ENCODE measurements at regions not wholly inside any gene's neighbourhood (a gene's known extent, or its start where the extent isn't known, plus 50 kb on each side); places are given as distances from the start of the nearest gene placed in this dataset.

DNA sequence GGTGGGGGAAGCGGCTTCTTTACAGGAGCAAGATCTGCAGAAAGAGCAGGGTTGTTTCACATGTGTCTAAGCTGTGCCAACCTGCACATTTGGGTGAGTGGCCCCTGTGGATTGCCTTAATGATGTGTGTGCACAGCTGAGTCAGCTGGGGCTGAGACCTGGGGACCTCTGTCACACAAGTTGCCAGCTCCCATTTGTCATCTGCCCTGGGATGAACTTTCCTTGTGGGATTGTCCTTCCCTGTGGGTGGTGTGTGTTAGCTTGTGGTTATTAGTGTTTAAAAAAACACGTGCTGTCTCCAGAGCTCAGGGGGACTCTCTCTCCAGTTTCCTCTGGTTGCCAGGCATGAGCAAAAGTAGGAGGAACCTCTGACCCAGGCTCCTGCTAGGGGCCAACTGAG, 400.5 kb upstream of the CCL2 start:
- TF ChIP-seq POLR2AphosphoS5 (IDR thresholded peaks at IDR 0.05; ENCODE audit: low read depth, low read length): no peak
- no peak for TF ChIP-seq CBX5 (CRISPR knock-in tag; IDR thresholded peaks at IDR 0.05; ENCODE audit: borderline replicate concordance)
- no peak for TF ChIP-seq ZNF616 (CRISPR knock-in tag; IDR thresholded peaks at IDR 0.05; ENCODE audit: low read depth)
- TF ChIP-seq, protein P1, sequence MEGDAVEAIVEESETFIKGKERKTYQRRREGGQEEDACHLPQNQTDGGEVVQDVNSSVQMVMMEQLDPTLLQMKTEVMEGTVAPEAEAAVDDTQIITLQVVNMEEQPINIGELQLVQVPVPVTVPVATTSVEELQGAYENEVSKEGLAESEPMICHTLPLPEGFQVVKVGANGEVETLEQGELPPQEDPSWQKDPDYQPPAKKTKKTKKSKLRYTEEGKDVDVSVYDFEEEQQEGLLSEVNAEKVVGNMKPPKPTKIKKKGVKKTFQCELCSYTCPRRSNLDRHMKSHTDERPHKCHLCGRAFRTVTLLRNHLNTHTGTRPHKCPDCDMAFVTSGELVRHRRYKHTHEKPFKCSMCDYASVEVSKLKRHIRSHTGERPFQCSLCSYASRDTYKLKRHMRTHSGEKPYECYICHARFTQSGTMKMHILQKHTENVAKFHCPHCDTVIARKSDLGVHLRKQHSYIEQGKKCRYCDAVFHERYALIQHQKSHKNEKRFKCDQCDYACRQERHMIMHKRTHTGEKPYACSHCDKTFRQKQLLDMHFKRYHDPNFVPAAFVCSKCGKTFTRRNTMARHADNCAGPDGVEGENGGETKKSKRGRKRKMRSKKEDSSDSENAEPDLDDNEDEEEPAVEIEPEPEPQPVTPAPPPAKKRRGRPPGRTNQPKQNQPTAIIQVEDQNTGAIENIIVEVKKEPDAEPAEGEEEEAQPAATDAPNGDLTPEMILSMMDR (CRISPR knock-in tag; IDR thresholded peaks at IDR 0.05): no peak
- no peak for TF ChIP-seq BHLHE40 (IDR thresholded peaks at IDR 0.05; ENCODE audit: low read length)
- TF ChIP-seq, protein P2, sequence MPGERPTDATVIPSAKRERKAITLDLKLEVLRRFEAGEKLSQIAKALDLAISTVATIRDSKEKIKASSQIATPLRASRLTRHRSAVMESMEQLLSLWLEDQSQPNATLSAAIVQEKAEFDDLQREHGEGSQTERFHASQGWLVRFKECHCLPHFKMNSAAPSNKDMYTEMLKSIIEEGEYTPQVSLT (CRISPR knock-in tag; IDR thresholded peaks at IDR 0.05; ENCODE audit: borderline replicate concordance, low read depth): no peak
- TF ChIP-seq, protein P3, sequence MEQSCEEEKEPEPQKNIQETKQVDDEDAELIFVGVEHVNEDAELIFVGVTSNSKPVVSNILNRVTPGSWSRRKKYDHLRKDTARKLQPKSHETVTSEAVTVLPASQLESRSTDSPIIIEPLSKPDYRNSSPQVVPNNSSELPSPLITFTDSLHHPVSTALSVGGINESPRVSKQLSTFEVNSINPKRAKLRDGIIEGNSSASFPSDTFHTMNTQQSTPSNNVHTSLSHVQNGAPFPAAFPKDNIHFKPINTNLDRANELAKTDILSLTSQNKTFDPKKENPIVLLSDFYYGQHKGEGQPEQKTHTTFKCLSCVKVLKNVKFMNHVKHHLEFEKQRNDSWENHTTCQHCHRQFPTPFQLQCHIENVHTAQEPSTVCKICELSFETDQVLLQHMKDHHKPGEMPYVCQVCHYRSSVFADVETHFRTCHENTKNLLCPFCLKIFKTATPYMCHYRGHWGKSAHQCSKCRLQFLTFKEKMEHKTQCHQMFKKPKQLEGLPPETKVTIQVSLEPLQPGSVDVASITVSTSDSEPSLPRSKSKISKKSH (CRISPR knock-in tag; IDR thresholded peaks at IDR 0.05; ENCODE audit: borderline replicate concordance): no peak
- no peak for TF ChIP-seq MAFF (IDR thresholded peaks at IDR 0.05; ENCODE audit: low read depth, low read length)

Measured in HepG2 (cell line).